NT2/D1 (cell line): ENCODE measurements at regions not wholly inside any gene's neighbourhood (a gene's known extent, or its start where the extent isn't known, plus 50 kb on each side); places are given as distances from the start of the nearest gene placed in this dataset.

Source experiments
- SUZ12 ChIP-seq: IDR thresholded peaks from 2 replicates; pipeline ENCODE4 v1.6.1; 2011; ENCODE audit not compliant: insufficient read length, insufficient read depth; ENCODE audit errors: extremely low read depth
- YY1 ChIP-seq: IDR thresholded peaks from 2 replicates; pipeline ENCODE4 v1.6.1; 2011; ENCODE audit not compliant: insufficient read length, insufficient read depth
- ZNF274 ChIP-seq: IDR thresholded peaks from 2 replicates; pipeline ENCODE4 v1.6.1; 2011; ENCODE audit warnings: mild to moderate bottlenecking, low read depth, low read length

DNA sequence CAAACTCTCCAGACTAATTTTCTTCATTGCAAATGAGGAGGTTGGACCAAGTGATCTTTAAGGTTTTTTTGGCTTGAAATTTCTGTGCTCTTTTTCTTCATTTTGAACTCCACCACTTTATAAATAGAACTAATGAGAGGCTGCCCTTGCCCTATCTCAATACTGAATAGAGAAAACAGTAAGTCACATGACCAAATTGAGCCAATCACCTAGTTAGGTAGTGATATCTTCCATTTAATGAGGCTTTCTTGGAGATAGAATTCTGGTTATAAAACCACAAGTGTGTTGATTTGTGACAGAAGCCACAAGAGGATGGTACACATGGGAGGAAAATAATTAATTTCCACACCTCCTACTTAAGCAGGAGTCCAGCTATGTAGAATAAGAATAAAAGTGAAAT, 263.4 kb upstream of the SNX7 start:
- TF ChIP-seq YY1: no peak
- no peak for TF ChIP-seq SUZ12
- no peak for TF ChIP-seq ZNF274
